KG1 (cell line): ENCODE measurements at regions not wholly inside any gene's neighbourhood (a gene's known extent, or its start where the extent isn't known, plus 50 kb on each side); places are given as distances from the start of the nearest gene placed in this dataset.

Source experiments
- DNase-seq: peaks from one replicate; lab custom pipeline; 2025; lab: John Stamatoyannopoulos, UW

DNA sequence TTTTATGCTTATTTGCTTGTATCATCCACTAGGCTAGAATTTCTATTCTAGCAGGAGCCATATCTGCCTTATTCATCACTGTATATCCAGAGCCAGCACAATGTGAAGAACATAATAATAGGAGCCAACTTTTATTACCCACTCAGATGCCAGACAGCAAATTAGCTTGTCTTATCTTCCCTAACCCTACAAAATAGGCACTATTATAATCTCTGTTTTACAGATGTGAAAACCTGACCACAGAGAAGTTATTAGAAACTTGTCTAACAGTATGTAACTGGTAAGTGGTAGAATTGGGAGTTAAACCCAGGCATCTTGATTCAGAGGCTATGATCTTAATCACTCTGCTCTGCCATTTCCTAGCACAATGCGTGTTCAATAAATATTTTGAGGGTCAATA, 579.5 kb downstream of the CAAP1 start:
- no peak for DNase-seq

DNA sequence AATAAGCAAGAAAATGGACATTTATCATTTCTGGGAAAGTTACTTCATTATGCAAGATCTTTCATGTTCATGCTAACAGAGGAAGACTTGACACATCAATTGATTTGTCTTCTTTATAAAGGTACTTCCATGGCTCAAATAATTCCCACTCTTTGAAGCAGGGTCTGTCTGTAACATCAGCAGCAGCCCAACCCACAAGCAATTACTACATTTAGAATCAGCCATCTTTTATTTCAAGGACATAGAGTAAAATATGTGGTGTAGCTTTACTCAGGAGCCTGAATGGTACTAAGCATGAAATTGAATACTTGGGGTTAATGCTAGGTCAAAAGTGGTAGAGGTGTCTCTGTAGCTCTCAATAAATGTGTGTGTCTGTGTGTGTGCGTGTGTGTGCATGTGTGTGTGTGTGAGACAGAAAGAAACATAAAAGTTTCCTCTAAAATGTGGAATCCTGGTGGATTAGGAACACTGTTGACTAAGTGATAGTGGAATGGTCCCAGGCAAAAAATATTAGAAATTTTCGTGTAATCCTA, 581.1 kb downstream of the CAAP1 start:
- DNase-seq = no peak

DNA sequence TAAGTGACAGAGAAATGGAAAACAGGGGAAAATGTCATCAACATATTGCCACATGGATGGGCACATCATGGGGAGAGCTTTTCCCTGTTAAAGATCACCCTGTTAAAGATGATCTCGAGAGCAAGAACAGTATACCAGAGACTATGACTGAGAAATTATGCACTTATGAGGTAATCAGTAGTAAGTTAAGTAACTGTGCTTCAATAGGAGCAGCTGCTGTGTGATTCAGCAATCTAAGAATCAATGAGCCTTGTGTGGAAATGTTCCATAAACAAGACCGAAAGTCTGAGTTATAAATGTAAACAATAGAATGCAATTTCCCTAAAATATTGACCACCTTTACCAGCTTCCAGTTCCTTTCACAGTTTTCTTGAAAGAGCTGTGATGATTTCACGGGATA, 582.3 kb downstream of the CAAP1 start:
- no peak for DNase-seq

DNA sequence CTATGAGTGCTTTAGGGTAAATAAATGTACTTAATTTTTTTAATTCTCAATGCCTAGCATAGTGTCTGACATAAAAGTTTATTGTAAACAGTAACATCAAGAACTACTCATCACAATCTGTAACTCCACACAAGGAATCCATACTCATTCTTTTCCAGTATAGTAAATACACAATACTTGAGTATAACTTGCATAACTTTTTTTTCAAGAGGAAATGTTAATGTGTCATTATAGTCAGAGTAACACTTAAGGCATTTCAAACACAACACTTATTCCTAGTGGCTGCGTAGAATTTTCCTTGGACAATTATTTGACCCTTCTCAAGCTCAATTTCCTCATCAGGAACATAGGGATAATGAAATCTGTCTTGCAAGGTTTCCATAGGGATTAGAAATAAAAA, 584.3 kb downstream of the CAAP1 start:
- DNase-seq = no peak

DNA sequence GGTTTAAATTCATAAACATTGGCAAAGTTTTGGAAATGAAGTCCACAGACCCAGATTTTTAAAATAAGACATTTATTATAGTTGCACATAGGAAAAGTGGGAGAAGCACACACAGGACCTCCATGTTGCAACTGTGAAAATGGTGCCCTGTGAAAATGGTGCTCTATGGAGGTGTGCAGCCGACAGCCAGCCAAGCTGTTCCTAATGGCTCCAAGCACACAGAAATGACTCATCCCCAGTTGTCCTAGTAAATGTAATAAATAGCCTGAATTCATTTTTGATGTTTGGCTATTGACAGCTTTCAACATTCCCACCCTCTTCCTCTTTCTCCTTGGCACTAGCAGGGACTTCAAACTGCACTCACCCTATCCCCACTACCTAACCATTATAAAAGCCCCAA, 590.9 kb downstream of the CAAP1 start:
- no peak for DNase-seq

DNA sequence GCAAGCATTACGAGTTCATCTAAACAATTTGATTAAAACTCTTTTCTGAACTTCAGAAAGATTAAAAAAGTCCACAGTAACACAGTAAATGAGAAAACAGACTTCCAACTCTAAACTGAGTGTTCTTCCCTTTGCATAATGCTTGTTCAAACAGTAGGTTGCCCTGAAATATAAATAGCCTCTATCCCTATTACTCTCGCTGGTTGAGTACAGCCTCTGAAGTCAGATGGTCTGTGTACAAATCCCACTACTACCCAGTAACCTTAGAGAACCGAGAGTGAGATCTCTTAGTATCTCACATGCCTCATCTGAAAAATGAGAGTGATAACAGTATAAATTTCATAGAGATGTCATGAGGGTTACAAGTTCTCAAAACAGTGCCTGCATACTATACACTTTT, 591.6 kb downstream of the CAAP1 start:
- DNase-seq = no peak

DNA sequence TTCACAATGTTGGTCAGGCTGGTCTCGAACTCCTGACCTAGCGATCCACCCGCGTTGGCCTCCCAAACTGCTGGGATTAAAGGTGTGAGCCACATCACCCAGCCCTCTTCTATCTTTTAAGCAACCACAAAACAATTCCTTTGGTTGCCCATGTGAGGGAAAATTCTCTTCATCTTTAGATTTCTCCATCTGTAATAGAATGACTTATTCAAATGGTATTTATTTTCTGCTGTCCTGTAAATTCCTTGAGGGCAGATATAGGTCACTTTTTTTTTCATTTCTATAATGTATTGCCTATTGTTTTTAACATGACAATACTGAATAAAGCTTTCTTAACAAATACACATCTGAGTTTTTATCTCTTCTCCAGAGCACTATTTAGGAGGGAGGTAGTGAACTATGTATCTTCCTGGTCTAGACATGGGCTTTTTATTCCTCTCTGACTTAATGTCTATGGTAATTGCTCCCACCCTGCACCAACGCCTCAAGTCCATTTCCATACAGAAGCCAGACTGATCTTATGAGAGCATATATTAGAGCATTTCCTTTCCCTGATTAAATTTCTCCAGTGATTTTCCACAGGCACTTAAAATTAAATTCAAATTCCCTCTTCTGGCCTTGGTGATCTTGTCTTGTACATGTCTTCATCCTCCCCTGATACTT, 595.6 kb downstream of the CAAP1 start:
- no peak for DNase-seq

DNA sequence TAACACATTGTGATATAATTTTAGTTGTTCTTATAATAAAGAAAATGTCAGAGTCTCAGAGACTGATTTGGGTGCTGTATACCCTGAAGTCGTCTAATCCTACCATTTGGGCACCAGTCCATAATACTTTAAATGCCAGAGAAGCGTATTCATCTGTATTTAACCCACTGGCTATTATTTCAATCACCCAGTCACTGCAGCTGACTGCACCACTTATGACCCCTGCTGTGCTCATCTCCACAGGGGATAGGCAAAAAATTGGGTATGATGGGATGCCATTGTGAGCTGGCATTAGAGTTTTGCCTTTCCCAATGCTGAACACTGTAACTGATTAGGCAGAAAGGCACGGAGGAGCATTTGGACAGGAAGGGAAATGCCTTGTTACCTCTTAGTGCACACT, 599.7 kb downstream of the CAAP1 start:
- DNase-seq = no peak

DNA sequence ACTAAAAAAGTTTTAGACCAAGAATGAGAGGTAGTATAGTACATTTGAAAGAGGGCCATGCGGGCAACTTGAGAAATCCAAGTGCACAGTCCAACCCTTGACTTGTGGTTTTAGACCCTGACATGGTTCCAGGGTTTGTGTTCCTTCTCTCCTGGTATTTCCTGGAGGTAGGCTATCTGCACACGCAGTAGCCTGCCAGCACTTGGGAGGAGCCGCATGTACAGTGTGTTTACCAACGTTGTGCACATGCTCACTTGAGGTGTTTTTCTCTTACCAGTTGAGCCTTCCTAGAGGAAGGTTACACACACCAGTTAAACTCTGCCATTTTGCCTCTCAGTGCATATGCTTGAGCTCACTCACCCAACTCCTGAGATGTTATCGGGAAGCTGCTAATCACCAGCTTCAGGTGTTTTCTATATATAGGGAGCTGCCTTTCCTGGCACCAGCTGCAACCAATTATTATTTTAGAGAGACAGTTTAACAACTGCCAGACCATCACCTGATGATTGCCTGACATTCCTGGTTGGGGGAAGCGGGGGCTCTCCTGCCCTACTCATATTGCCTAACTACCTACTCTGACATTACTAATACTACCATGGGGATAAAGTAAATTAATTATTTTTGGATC, 593.4 kb upstream of the TUSC1 start:
- DNase-seq = no peak

DNA sequence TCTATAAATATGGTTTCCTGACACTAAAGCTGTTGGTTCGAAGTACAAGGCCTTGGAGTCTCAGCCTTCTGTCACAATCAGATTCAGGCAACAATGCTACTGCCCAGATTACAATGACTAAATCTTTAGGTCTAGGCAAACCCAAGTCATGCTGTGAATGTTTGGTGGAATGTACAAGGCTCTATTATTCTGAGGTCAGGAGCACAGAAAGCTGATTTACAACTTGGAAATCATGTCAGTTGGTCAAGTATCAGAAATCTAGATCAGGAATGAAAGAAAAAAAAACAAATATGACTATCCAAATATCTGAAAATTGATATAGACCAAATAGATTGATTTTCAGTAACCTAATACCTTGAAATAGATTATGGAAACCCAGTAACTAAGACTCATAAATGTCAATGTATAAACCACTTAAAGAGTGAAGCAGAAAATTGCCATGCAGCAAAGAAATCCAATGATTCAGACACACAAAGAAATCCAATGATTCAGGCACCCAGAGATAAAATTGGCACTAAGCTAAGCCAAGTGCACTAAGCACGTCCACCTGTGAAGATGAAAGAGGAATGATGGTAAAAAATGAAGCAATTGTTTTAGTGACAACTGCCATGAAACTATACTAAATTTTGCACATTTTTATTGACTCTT, 588.0 kb upstream of the TUSC1 start:
- no peak for DNase-seq

DNA sequence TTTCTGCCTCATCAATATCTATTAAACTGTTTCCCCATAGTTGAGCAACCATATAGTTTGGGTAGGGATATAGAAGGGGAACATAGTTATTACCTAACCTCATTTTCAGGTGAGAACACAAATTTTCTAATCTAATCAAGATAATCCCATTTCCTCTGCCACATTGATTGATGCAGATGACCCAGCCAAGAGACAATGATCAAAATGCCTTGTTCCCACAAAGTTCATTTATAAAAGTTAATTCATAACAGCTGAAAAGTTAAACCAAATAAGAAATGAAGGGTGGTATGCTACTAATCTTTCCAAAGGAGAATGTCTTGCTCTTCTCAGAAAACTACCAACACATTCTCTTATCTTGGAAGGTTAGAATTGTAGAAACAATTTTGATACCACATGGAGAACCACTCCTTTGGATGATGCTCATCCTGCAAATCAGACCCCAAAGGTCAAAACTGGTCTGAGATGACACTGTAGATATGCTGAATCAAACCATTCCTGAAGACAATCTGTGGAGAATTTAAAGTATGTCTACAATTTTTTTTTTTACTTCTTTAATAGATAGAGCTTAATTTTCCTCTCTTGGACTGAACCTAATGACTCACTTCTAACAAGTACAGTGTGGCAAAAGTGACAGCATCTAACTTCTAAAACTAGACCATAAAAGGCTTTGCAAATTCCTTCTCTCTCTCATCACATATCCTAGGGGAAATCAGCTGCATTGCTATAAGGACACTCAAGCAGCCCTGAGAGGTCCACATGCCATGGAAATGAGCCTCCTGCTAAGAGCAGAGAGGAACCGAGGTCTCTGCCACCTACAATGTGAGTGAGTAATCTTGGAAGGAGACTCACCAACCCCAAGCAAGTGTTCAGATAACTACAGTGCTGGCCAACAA, 586.7 kb upstream of the TUSC1 start:
- DNase-seq = no peak

DNA sequence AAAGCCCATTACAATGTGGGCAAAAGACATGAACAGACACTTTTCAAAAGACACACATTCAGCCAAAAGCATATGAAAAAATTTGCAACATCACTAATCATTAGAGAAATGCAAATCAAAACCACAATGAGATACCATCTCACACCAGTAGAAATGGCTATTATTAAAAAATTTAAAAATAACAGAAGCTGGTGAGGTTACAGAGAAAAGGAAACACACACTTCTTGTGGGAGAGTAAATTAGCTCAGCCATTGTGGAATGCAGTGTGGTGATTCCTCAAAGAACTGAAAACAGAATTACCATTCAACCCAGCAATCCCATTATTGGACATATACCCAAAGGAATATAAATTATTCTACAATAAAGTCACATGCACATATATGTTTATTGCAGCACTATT, 585.2 kb upstream of the TUSC1 start:
- no peak for DNase-seq

DNA sequence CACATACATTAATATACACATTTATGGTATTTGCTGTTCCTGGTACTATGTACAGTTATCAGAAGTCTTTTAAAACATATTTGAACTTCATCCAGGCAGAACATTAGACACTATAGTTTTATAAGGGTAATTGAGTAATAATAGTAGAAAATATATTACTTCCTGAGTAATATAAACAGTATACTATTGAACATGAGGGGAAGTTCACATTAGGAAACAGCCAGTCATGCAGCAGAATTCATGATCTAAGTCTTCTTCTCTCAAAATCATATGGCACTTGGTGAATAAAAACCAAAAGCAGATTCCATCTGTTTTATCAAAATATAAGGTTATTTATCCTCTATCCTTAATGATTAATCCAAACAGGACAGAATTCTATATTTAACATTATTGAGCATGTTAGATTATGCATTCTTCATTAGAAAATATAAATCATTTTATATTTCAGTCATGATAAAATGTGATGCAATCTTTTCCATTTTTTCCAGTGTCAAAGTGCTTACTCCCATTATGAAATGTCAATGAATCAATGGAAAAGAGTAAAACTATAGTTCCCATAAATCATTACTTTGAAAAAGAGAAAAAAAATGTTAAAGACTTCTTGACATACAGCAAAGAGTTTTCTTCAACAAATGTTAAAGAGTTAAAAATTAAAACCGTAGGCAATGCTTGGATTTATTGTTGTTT, 584.3 kb upstream of the TUSC1 start:
- DNase-seq = no peak

DNA sequence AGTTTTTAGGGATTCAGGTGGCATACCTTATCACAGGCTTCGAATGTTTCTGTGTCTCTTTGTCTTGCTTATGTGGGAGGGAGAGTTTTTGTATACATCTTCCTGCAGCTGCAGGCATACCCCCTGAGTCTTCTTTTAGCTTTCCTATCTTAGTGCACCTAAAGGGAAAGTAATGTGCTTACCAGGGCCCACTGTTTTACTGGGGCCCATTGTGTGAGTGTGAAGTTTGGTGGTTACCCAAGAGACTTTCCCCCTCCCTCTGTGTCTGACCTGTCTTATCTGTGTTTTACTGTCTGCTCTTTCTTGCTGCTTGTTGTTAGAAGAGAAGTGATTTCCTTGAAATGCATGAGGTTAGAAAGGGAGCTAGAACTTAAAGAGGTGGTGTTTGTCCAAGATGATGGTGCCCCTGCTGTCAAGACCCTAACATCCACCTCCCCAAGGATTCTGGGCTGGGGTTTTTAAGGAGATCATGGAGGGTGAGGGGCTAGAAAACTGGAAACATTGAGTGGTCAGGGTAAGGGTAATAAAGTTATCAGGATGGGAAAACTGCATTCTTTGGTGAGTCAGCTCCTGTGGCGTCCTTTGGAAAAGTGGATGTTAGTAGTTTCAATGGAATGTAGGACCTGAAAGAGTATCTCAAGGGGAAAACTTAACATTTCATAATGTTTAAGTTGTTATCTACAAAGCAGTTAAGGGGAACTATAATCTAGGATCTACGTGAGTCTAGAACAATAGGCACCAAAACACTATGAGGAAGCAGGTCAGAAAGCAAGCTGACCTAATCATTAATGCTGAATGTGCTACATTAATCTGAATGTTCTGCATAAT, 583.5 kb upstream of the TUSC1 start:
- no peak for DNase-seq

DNA sequence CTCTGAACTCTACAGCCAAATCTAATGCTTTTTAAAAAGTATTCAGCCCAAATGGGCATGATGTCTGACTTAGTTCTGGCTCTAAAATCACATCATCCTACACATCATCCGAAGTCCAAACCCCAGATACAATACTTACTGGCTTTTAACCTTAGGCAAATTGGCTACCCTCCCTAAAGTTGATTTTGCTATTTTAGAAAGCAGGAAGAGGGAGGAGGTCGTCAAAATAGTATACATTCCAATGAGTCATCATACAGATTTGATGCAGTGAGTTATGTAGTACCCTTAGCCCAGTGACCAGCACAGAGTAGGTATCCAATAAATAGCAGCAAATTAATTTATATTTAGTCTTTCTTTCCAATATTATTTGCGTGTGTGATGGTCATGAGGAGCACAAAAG, 582.0 kb upstream of the TUSC1 start:
- DNase-seq = no peak

DNA sequence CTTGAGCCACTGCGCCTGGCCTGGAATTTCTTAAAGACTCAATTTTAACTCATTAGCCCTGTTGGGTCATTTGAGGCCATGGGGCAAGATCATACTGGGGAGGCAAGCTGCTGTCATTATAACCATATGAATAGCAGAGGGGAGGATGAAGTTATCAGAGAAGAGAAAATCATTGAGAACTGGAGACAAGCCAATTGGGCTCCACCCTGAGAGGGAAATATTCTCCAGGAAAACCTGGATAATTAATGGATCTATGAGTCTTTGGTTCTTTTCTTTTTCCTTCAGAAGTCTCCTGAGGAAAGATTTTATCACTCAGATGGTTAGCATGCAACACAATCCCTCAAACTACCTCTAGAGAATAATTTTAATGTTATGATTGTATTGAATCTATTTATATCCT, 569.6 kb upstream of the TUSC1 start:
- DNase-seq = no peak

DNA sequence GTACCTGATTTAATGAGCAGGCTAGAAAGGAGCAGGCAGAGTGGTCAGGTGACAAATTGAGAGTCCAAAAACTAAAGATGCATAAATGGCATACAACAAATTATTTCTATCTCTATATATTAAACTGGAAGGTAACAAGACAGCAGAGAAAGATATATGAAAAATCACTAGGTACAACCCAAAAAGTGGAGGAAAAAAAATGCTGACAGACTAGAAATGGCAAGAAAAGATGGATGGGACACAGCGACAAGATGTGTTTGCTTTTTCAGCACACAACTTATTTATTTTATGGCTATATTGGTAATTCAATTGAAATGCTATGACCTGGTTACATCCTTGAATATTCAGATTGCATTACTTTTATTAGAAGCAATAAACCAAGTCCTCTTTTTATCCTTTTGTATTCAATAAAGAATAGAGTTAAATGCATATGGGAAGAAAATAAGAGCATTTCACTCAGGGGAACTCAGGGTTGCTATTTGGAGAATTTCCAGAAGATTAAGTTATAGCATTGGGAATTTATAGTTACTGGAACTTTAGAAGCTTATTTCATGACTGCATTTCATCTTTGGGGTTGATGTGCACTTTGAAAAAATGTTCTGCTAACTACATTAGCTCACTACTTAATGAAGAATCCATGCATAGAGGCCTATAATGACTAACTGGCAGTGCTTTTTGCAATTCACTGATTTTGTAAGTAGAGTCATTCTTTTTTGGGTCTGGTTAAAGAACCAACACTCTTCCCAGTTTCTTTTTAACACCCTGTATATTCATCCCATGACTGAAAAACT, 566.6 kb upstream of the TUSC1 start:
- DNase-seq = no peak

DNA sequence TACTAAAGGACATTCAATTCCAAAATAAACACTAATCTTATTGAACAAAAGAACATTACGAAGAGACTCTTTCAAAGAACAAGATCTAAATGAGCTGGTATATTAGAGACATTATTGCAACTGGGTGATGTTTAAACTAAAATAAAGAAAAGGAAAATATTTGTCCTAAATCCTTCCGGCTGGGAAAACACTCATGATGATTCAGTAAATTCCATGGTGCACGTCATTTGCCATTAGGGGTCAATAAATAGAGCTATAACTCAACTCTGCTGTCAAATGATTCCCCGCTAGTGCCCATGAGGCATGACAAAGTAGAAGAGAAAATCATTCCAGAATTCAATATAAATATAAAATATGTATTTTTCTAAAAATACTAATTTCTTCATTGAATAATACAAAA, 565.5 kb upstream of the TUSC1 start:
- DNase-seq = no peak

DNA sequence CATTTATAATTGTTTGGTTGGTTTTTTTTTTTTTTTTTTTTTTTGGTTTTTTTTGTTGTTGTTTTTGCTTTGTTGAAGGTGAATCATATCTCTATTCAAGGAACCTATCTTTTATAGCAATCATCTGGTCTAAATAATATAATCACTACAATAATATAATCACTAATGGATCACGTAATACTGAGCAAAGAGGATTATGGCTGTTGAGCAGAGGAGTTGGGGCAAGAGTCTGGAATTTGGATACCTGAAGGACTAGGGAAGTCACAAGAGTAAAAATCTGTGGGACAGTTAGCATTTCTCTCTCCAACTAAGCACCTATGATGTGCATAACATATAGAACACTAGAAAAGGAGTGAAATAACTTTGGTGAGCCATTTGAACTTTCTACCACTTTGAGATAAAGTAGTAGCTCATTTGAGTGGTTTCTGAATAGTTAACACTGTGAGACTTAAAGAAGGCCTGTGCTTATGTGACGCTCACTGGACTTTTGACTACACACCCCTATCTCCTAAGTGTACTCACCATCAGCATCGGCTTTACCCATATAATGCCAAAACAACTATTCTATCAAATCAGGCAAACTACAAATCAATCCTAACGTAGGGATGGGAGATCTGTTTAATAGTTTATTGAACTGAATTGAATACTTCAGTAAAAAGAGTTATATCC, 564.9 kb upstream of the TUSC1 start:
- DNase-seq = no peak

DNA sequence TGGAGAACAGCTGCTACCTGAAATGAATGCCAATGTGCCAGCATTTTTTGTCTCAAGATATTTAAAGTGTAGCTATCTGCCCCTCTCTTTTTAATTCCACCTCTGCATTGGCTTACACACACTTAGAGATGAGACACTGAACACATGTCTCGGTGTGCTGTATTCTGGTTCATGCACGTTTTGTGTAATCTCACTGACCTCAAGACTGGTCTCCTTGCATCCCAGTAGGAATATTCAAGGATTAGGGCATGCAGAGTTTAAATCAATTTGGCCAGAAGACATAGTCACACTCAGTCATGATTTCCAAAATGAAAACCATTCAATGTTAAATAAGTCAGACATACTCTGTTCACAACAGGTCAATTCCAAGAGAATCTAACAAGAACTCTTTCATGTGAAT, 561.8 kb upstream of the TUSC1 start:
- DNase-seq = no peak
